Right lobe of liver (tissue), 6 donors: ENCODE measurements at regions not wholly inside any gene's neighbourhood (a gene's known extent, or its start where the extent isn't known, plus 50 kb on each side); places are given as distances from the start of the nearest gene placed in this dataset.

Source experiments
- ATAC-seq, 4 donors: fragments of 200-7000 bp; cut with Tn5 transposase; one replicate each; pipeline ENCODE4 v1.9.1; 2020; ENCODE audit warnings: mild to moderate bottlenecking in 4 of 4, moderate library complexity in 4 of 4
- DNase-seq, 3 donors: peaks; one replicate each; pipeline ENCODE4 v3.0.0-alpha.2; 2020
- H3K27ac ChIP-seq, 3 donors: fragments of 200-600 bp; one replicate each; pipeline ENCODE4 v1.8.0; 2022
- H3K27me3 ChIP-seq, 2 donors: fragments of 200-600 bp; one replicate each; pipeline ENCODE4 v1.8.0; 2022
- H3K36me3 ChIP-seq, 4 donors: fragments of 200-600 bp; sonication (generic) in 1 of 4; one replicate each; pipeline versions ENCODE4 v1.5.1 to v1.8.0; 2017 to 2022; ENCODE audit warnings: control low read depth in 1 of 4
- H3K4me1 ChIP-seq, 4 donors: fragments of 200-600 bp; sonication (generic) in 1 of 4; one replicate each; pipeline versions ENCODE4 v1.5.1 to v1.8.0; 2017 to 2022; ENCODE audit warnings: control low read depth in 1 of 4
- H3K4me3 ChIP-seq, 3 donors: fragments of 200-600 bp; one replicate each; pipeline ENCODE4 v1.8.0; 2022
- H3K9me3 ChIP-seq, 4 donors: fragments of 200-600 bp; sonication (generic) in 1 of 4; one replicate each; pipeline versions ENCODE4 v1.5.1 to v1.8.0; 2017 to 2022; ENCODE audit warnings: control low read depth in 1 of 4
- CTCF ChIP-seq, 4 donors: fragments of 200-600 bp in 3 of 4; fragments of 450-650 bp in 1 of 4; IDR thresholded peaks; one replicate each; pipeline versions ENCODE4 v1.5.1 to v1.8.0; 2016 to 2022; ENCODE audit warnings: antibody characterized with exemption in 4 of 4, mild to moderate bottlenecking in 2 of 4
- POLR2A ChIP-seq: fragments of 450-650 bp; IDR thresholded peaks from one replicate; pipeline ENCODE4 v1.6.1; 2017; ENCODE audit warnings: antibody characterized with exemption, mild to moderate bottlenecking
- WGBS: methylation state at CpG from one replicate; pipeline ENCODE4 v1.1.6; 2018; ENCODE audit warnings: low coverage, low lambda C conversion rate; ENCODE audit not compliant: insufficient coverage; ENCODE audit errors: missing lambda C conversion rate; 5-methylcytosine and 5-hydroxymethylcytosine counted together
- intact Hi-C, 2 donors: fragments of 100-400 bp; cut with DNase I; formaldehyde crosslinking; loops; one replicate each; pipeline versions ENCODE4 v1.11.2 to v1.14.1; 2022
- donor health status: DM: no; HTN: yes; CAD: no.
- donor health status: DM: no; HTN: no; CAD: no.
- donor health status: DM: no; HTN: no; CAD: no.
- donor health status: DM: no; HTN: yes; CAD: no.
- donor health status: DM: no; HTN: yes; CAD: no.

GRCh38 chr1:198829944-198830343 is 191.1 kb downstream of the PTPRC start:
- 86% methylated on average over 1 of the region's 1 CpG for WGBS
- Histone ChIP-seq H3K4me1 (no peaks in the 10 kb centered on the region), H3K4me3 (no peak overlapping the region), H3K27me3 (no peaks in the 10 kb centered on the region), H3K9me3 (no peaks in the 10 kb centered on the region), H3K27ac (no peak overlapping the region), H3K36me3 (no peaks in the 10 kb centered on the region)
- DNase-seq (no peak), ATAC-seq (peak in 1 of 4 donors; percentile 23)
- intact Hi-C loops = no loop called here
- TF ChIP-seq CTCF (IDR thresholded peaks at IDR 0.05) (peak in 1 of 4 donors; percentile 6), POLR2A (no peak)

- TF ChIP-seq CTCF (IDR thresholded peaks at IDR 0.05) (no peak), POLR2A (no peak)
- DNase-seq (no peak), ATAC-seq (no peak)
- Histone ChIP-seq H3K4me3 (no peak overlapping the region), H3K27ac (no peak overlapping the region), H3K9me3 (no peaks in the 10 kb centered on the region), H3K27me3 (no peaks in the 10 kb centered on the region), H3K4me1 (no peaks in the 10 kb centered on the region), H3K36me3 (no peaks in the 10 kb centered on the region)
- intact Hi-C loops = no loop called here
- WGBS = 55% methylated on average over 2 of the region's 6 CpGs
These were observed 191.6 kb downstream of the PTPRC start for GRCh38 chr1:198830412-198830811.

- H3K27me3 ChIP-seq = no peaks in the 10 kb centered on the region
- H3K36me3 ChIP-seq = no peaks in the 10 kb centered on the region
- ATAC-seq (no peak), DNase-seq (no peak)
- no peak for TF ChIP-seq CTCF (IDR thresholded peaks at IDR 0.05)
- no peak for TF ChIP-seq POLR2A
- no peaks in the 10 kb centered on the region for H3K4me1 ChIP-seq
- H3K9me3 ChIP-seq = no peaks in the 10 kb centered on the region
- H3K4me3 ChIP-seq = no peak overlapping the region
- H3K27ac ChIP-seq = no peak overlapping the region
- 79% methylated on average over 5 of the region's 6 CpGs for whole genome bisulfite sequencing
- intact Hi-C loops = no loop called here
These were observed 195.1 kb downstream of the PTPRC start for GRCh38 chr1:198833706-198834503.

GRCh38 chr1:198837278-198838021 is 198.6 kb downstream of the PTPRC start:
- no peak overlapping the region for H3K27ac ChIP-seq
- no peak overlapping the region for H3K4me3 ChIP-seq
- DNase-seq (no peak), ATAC-seq (no peak)
- H3K4me1 ChIP-seq = no peaks in the 10 kb centered on the region
- TF ChIP-seq CTCF (IDR thresholded peaks at IDR 0.05) (no peak), POLR2A (no peak)
- no peaks in the 10 kb centered on the region for H3K36me3 ChIP-seq
- H3K9me3 ChIP-seq = no peaks in the 10 kb centered on the region
- intact Hi-C loops = no loop called here
- no peaks in the 10 kb centered on the region for H3K27me3 ChIP-seq
- 63% methylated on average over 6 of the region's 6 CpGs for WGBS
